HCT116 (cell line): ENCODE measurements at regions not wholly inside any gene's neighbourhood (a gene's known extent, or its start where the extent isn't known, plus 50 kb on each side); places are given as distances from the start of the nearest gene placed in this dataset.

Source experiments
- ATAC-seq: fragments of 200-7000 bp; cut with Tn5 transposase; 2 replicates; pipeline ENCODE4 v1.9.1; 2020; ENCODE audit warnings: mild to moderate bottlenecking, moderate library complexity
- BruUV-seq: library from RNA; stranded (reverse); fragments of 400-500 nt; replicated peaks from 2 replicates; lab custom pipeline; 2021; lab: Mats Ljungman, UMichigan
- CTCF ChIA-PET: fragments of 300-600 bp; sonication (Branson Sonifier 250); formaldehyde crosslinking; loops from one replicate; lab custom pipeline; 2021; ENCODE audit warnings: antibody characterized with exemption; lab: Charles Lee
- POLR2A ChIA-PET: fragments of 300-600, 350-600 bp; sonication (Branson Sonifier 250); formaldehyde crosslinking; loops from one replicate; lab custom pipeline; 2021; ENCODE audit warnings: antibody characterized with exemption; lab: Charles Lee
- RAD21 ChIA-PET, 2 experiments: fragments of 300-600 bp; sonication (Branson Sonifier 250); formaldehyde crosslinking; loops; one replicate each; lab custom pipeline; 2023; ENCODE audit warnings: low total read pairs in 2 of 2; ENCODE audit not compliant: uncharacterized antibody in 2 of 2, unreplicated experiment in 2 of 2, low non-redundant PET in 1 of 2; lab: Charles Lee
- DNase-seq: peaks from one replicate; pipeline ENCODE4 v3.0.0-alpha.2; 2010; ENCODE audit warnings: low read depth, low spot score
- H2AFZ ChIP-seq: fragments of 200-600 bp; shearing (Covaris generic), sonication (generic); 2 replicates; pipeline ENCODE4 v1.6.1; 2017; ENCODE audit warnings: low read depth, mixed run types, mixed read lengths, antibody characterized with exemption, low read length; ENCODE audit not compliant: poor library complexity, severe bottlenecking
- H3K27ac ChIP-seq: 2 replicates; pipeline ENCODE4 v1.5.1; 2012; ENCODE audit warnings: low read depth, low read length
- H3K27me3 ChIP-seq: fragments of 200-600 bp; sonication (generic); 2 replicates; pipeline ENCODE4 v1.6.1; 2016; ENCODE audit warnings: mixed run types, low read length, mixed read lengths; ENCODE audit not compliant: insufficient read depth
- H3K36me3 ChIP-seq, 2 experiments: fragments of 200-500 bp in 1 of 2; fragments of 200-600 bp in 1 of 2; sonication (Bioruptor generic) in 1 of 2; sonication (generic) in 1 of 2; 2 replicates each; pipeline versions ENCODE4 v1.5.1 to v1.6.1; 2014 to 2016; ENCODE audit warnings: low read length in 2 of 2, inconsistent platforms in 1 of 2, mixed read lengths in 1 of 2, mixed run types in 1 of 2; ENCODE audit not compliant: insufficient read depth in 2 of 2, control insufficient read depth in 1 of 2
- H3K4me1 ChIP-seq, 2 experiments: fragments of 200-600 bp in 1 of 2; sonication (generic) in 1 of 2; 2 replicates each; pipeline versions ENCODE4 v1.5.1 to v1.6.1; 2012 to 2017; ENCODE audit warnings: low read length in 2 of 2, inconsistent platforms in 1 of 2, mild to moderate bottlenecking in 1 of 2, mixed read lengths in 1 of 2, mixed run types in 1 of 2, moderate library complexity in 1 of 2; ENCODE audit not compliant: insufficient read depth in 2 of 2, control insufficient read depth in 1 of 2
- H3K4me2 ChIP-seq: fragments of 200-600 bp; sonication (generic); 2 replicates; pipeline ENCODE4 v1.6.1; 2017; ENCODE audit warnings: mixed run types, low read length, mixed read lengths
- H3K4me3 ChIP-seq, 2 experiments: fragments of 200-600 bp in 1 of 2; sonication (generic) in 1 of 2; replicated peaks in 1 of 2; 2 replicates each; pipeline ENCODE4 v1.5.1; 2011 to 2016; ENCODE audit warnings: low read length in 2 of 2, control low read depth in 1 of 2, low read depth in 1 of 2, mild to moderate bottlenecking in 1 of 2, mixed read lengths in 1 of 2, mixed run types in 1 of 2
- H3K79me2 ChIP-seq: fragments of 200-600 bp; sonication (generic); 2 replicates; pipeline ENCODE4 v1.6.1; 2017; ENCODE audit warnings: mild to moderate bottlenecking, mixed run types, low read length, moderate library complexity, mixed read lengths; ENCODE audit not compliant: insufficient read depth
- H3K9ac ChIP-seq: fragments of 200-600 bp; sonication (generic); 2 replicates; pipeline ENCODE4 v1.6.1; 2016; ENCODE audit warnings: low read length, mixed read lengths
- H3K9me2 ChIP-seq: fragments of 200-600 bp; sonication (generic), shearing (Covaris generic); 2 replicates; pipeline ENCODE4 v1.6.1; 2017; ENCODE audit warnings: mixed run types, mild to moderate bottlenecking, moderate library complexity; ENCODE audit not compliant: insufficient read depth
- H3K9me3 ChIP-seq, 2 experiments: fragments of 200-500 bp in 1 of 2; fragments of 200-600 bp in 1 of 2; sonication (Bioruptor generic) in 1 of 2; sonication (generic) in 1 of 2; 2 replicates each; pipeline ENCODE4 v1.6.1; 2014 to 2017; ENCODE audit warnings: low read length in 2 of 2, mixed read lengths in 2 of 2, inconsistent platforms in 1 of 2, low read depth in 1 of 2, mild to moderate bottlenecking in 1 of 2, mixed run types in 1 of 2, moderate library complexity in 1 of 2; ENCODE audit not compliant: control insufficient read depth in 1 of 2, insufficient read depth in 1 of 2
- H4K20me1 ChIP-seq: fragments of 200-600 bp; sonication (generic), shearing (Covaris generic); 2 replicates; pipeline ENCODE4 v1.6.1; 2017; ENCODE audit warnings: mixed run types, mild to moderate bottlenecking, moderate library complexity; ENCODE audit not compliant: insufficient read depth
- EZH2 ChIP-seq: fragments of 200-600 bp; sonication (generic); IDR thresholded peaks from 2 replicates; pipeline ENCODE4 v1.6.1; 2017; ENCODE audit warnings: antibody characterized with exemption, mixed run types
- EZH2phosphoT487 ChIP-seq: fragments of 200-600 bp; IDR thresholded peaks from 2 replicates; pipeline ENCODE4 v1.6.1; 2018; ENCODE audit warnings: antibody characterized with exemption, borderline replicate concordance
- JUND ChIP-seq: IDR thresholded peaks from 2 replicates; pipeline ENCODE4 v1.6.1; 2012
- SIN3A ChIP-seq: IDR thresholded peaks from 2 replicates; pipeline ENCODE4 v1.6.1; 2012; ENCODE audit warnings: low read depth
- YY1 ChIP-seq: IDR thresholded peaks from 2 replicates; pipeline ENCODE4 v1.6.1; 2011; ENCODE audit warnings: low read length, low read depth, moderate library complexity, mild to moderate bottlenecking; ENCODE audit not compliant: insufficient replicate concordance; ENCODE audit errors: extremely low read depth
- ZFX ChIP-seq: fragments of 450-650 bp; IDR thresholded peaks from 2 replicates; pipeline ENCODE4 v1.6.1; 2017
- ZNF274 ChIP-seq: fragments of 200-500 bp; sonication (Bioruptor generic); IDR thresholded peaks from 2 replicates; pipeline ENCODE4 v1.6.1; 2014; ENCODE audit warnings: mild to moderate bottlenecking, low read depth, low read length, inconsistent platforms
- intact Hi-C: fragments of 100-400 bp; cut with micrococcal nuclease; formaldehyde crosslinking; loops from 2 replicates; pipeline ENCODE4 v1.10.0; 2022
- TF ChIP-seq, protein P1 (sequence below): IDR thresholded peaks from 2 replicates; pipeline ENCODE4 v1.6.1; 2012
- TF ChIP-seq, protein P2 (sequence below), 3 experiments: fragments of 200-600 bp in 1 of 3; sonication (generic) in 1 of 3; IDR thresholded peaks in 2 of 3; conservative IDR thresholded peaks in 1 of 3; 2 replicates each; pipeline ENCODE4 v1.5.1; 2012 to 2017; ENCODE audit warnings: low read depth in 2 of 3, low read length in 2 of 3, antibody characterized with exemption in 1 of 3, borderline replicate concordance in 1 of 3, control low read depth in 1 of 3, mild to moderate bottlenecking in 1 of 3, mixed read lengths in 1 of 3, mixed run types in 1 of 3, moderate library complexity in 1 of 3; ENCODE audit not compliant: insufficient read depth in 1 of 3

DNA sequence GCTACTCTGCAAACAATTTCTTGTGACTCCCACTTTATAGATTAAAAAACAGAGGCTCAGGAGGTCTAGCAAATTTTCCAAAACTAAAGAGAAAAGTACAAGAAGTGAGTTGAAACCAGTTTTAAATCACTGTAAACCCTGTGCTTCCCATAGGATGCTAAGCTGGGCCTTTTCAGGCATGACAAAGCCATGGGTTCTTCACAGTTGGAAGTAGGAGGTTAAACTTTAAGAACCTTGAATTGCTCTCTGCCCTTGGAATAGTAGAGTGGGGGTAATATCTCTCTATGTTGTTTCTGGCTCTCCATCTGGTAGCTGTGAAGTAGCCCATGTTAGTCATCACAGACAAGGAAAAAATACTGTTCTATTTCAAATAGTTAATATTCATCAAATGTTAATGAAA lies 193.6 kb upstream of the SATB1 start:
- no peaks in the 10 kb centered on the region for H3K27me3 ChIP-seq
- ChIA-PET CTCF (no interaction called here), RAD21 (no interaction called here), POLR2A (no interaction called here)
- H3K36me3 ChIP-seq, result no peaks in the 10 kb centered on the region
- H3K9ac ChIP-seq, result no peak overlapping the region
- H3K27ac ChIP-seq, result no peak overlapping the region
- H3K4me1 ChIP-seq, result no peaks in the 10 kb centered on the region
- H3K4me2 ChIP-seq, result no peak overlapping the region
- intact Hi-C loops, result no loop called here
- BruUV-seq, result no TSS peak
- H3K4me3 ChIP-seq, result no peak overlapping the region
- no peaks in the 10 kb centered on the region for H3K9me2 ChIP-seq
- no peaks in the 10 kb centered on the region for H4K20me1 ChIP-seq
- H3K79me2 ChIP-seq, result no peaks in the 10 kb centered on the region
- ATAC-seq (no peak), DNase-seq (no peak)
- no peaks in the 10 kb centered on the region for H3K9me3 ChIP-seq
- no peak overlapping the region for H2AFZ ChIP-seq
- TF ChIP-seq ZNF274 (no peak), EZH2 (no peak), EZH2phosphoT487 (no peak), SIN3A (no peak), ZFX (no peak), JUND (no peak), YY1 (no peak)
- TF ChIP-seq, protein P1, sequence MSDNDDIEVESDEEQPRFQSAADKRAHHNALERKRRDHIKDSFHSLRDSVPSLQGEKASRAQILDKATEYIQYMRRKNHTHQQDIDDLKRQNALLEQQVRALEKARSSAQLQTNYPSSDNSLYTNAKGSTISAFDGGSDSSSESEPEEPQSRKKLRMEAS, result no peak
- TF ChIP-seq, protein P2, sequence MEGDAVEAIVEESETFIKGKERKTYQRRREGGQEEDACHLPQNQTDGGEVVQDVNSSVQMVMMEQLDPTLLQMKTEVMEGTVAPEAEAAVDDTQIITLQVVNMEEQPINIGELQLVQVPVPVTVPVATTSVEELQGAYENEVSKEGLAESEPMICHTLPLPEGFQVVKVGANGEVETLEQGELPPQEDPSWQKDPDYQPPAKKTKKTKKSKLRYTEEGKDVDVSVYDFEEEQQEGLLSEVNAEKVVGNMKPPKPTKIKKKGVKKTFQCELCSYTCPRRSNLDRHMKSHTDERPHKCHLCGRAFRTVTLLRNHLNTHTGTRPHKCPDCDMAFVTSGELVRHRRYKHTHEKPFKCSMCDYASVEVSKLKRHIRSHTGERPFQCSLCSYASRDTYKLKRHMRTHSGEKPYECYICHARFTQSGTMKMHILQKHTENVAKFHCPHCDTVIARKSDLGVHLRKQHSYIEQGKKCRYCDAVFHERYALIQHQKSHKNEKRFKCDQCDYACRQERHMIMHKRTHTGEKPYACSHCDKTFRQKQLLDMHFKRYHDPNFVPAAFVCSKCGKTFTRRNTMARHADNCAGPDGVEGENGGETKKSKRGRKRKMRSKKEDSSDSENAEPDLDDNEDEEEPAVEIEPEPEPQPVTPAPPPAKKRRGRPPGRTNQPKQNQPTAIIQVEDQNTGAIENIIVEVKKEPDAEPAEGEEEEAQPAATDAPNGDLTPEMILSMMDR (IDR thresholded peaks at IDR 0.05 in 2 of 3, conservative IDR thresholded peaks at IDR 0.05 in 1 of 3; ENCODE audit: borderline replicate concordance in 1 of 3, insufficient read depth in 1 of 3, low read depth in 2 of 3, low read length in 2 of 3), result no peak

DNA sequence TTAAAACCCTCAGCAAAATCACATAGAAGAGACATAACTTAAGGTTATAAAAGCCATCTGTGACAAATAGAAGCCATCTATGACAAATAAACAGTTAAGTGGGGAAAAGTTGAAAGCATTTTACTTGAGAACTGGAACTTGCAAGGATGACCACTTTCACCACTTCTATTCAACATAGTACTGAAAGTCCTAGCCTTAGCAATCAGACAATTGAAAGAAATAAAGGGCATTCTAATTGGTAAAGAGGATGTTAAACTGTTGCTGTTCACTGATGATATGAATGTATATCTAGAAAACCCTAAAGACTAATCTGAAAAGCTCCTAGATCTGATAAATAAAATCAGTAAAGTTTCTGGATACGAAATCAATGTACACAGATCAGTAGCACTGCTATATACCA lies 186.9 kb upstream of the SATB1 start:
- Histone ChIP-seq H3K9me2 (no peaks in the 10 kb centered on the region), H2AFZ (no peak overlapping the region), H3K27ac (no peak overlapping the region), H3K4me2 (no peak overlapping the region), H3K27me3 (no peaks in the 10 kb centered on the region), H3K79me2 (no peaks in the 10 kb centered on the region), H4K20me1 (no peaks in the 10 kb centered on the region), H3K4me1 (no peaks in the 10 kb centered on the region), H3K36me3 (no peaks in the 10 kb centered on the region), H3K4me3 (no peak overlapping the region), H3K9me3 (no peaks in the 10 kb centered on the region), H3K9ac (no peak overlapping the region)
- no TSS peak for BruUV-seq
- ChIA-PET CTCF (no interaction called here), RAD21 (no interaction called here), POLR2A (no interaction called here)
- ATAC-seq, result no peak
- intact Hi-C loops, result no loop called here
- DNase-seq, result no peak
- TF ChIP-seq, protein P1, result no peak
- no peak for TF ChIP-seq ZFX
